ENCODE measurements at regions not wholly inside any gene's neighbourhood (a gene's known extent, or its start where the extent isn't known, plus 50 kb on each side); places are given as distances from the start of the nearest gene placed in this dataset.

DNA sequence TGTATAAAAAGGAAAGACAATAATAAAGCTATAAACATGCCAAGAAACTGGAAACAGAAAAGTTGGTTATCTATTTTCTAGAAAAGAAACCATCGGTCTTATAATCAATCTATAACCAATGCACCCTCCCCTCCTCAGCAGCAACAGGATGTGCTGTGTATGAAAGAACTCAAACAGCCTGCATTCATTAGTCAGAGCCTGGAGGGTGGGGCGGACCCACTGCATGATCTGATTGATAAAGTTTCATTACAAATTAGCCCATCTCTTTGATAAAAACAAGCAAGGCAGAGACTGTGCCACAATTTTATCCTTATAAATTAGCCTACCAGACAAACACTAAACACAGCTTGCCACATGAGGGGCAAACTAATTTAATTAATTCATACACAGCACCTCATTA lies 448.1 kb downstream of the BCAT1 start:
- DNase-seq: no peak

- DNase-seq: no peak
Measured at GRCh38 chr12:24500421-24500820, 448.5 kb downstream of the BCAT1 start.

GRCh38 chr12:24499151-24500146 lies 449.5 kb downstream of the BCAT1 start:
- no peak for DNase-seq

GRCh38 chr12:24496755-24497154 lies 452.1 kb downstream of the BCAT1 start:
- DNase-seq: no peak

DNA sequence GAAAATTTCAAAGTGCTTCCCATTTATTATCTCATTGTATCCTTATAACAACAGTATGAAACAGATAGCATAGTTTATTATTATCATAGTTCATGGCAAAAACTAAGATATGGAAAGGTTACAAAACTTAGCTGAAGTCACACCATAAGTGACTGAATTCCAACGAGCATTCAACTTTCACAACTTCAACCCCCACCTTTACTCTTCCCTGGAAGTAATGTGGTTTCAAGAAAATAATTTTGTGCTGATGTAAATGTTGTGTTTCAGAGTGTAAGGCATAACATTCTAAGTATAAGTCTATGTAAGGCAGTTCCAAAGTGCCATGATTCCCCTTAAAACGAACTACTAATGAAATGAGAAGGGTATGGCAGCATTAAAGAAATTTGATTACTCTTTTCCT lies 454.5 kb downstream of the BCAT1 start:
- DNase-seq: no peak

GRCh38 chr12:24491968-24492367 lies 456.9 kb downstream of the BCAT1 start:
- DNase-seq: no peak

DNA sequence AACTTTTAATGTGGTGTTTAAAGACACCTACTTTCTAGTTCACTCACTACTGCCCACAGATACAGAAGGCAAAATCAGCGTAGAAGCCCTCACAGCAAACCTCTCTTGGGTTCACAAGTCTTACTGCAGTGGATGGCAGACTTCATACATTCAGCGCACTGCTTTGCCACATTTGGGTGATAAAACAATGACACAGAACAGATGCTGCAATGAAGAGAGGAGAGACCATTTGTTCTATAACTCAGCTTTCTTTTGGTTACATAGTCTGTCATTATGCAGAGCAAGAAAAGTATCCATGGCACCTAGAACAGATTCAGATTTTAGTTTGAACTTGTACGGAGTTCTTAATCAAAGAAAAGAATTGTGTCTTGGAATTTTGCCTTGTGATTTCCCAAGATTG lies 459.0 kb downstream of the BCAT1 start:
- no peak for DNase-seq

GRCh38 chr12:24488906-24489619 lies 459.8 kb downstream of the BCAT1 start:
- no peak for DNase-seq

- no peak for DNase-seq
Measured at GRCh38 chr12:24488091-24488596, 460.8 kb downstream of the BCAT1 start.

DNA sequence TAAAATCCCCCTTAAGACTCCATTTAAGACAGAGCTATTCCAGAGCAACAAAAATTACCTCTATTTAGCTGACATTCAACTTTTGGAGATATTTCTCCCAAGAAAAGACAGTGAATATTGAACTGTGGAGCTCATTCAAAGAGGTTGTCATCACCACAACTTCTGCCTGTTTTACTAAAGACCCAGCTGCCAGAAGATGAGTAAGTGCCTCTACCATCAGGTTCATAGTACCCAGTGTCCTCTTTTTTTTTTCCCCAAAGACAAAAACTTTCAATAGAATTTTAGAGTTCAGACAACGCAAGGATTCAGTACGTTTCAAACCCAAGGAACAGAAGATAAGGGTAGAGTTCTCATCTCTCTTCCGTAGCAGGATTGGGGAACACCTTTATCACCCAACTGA lies 461.3 kb downstream of the BCAT1 start:
- DNase-seq: no peak

- no peak for DNase-seq
Measured at GRCh38 chr12:24483732-24484131, 465.2 kb downstream of the BCAT1 start.

DNA sequence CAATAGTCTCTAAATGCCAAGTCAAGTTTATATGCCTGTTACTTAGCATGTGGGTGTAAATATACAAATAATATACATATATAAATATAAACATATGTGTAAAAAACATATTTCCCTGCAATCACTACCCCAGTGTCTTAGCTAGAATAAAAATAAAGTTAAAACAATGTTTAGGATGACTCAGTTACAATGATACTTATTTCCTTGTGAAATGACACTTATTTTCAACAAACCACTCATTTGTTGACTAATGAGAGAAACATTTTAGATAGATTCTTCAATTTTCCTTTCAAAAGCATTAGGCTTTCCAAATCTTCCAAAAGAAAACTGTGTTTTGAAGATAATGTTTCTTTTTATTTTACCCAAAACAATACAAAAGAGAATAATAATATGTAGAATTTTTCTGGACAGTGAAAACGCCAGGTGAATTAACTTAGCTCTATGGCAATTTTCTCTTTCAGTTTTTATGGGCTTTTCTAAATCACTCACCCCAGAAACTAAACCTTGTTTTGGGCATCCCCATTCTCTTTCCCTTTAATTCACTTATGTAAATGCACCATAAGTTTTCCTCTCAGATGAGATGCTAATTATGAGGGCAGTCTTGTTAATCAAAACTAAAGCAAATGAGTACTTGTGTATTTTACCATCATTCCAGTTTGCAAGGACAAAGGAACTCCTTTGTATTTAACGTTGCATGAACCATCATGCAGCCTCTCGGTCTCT lies 465.9 kb downstream of the BCAT1 start:
- no peak for DNase-seq

GRCh38 chr12:24482044-24482443 lies 466.9 kb downstream of the BCAT1 start:
- no peak for DNase-seq

DNA sequence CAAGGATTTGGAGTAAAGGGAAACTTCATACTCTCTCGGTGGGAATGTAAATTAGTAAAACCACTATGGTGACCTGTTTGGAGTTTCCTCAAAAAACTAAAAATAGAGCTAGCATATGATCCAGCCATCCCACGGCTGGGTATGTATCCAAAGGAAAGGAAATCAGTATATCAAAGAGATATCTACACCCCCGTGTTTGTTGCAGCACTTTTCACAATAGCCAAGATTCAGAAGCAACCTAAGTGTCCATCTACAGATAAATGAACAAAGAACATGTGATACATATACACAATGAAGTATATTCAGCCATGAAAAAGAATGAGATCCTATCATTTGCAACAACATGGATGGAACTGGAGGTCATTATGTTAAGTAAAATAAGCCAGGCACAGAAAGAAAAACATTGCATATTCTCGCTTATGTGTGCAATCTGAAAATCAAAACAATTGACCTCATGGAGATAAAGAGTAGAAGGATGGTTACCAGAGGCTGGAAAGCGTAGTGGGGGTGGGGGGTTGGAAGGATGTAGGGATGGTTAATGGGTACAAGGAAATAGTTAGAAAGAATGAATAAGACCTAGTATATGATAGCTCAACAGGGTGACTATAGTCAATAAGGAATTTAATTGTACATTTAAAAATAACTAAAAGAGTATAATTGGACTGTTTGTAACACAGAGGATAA lies 468.0 kb downstream of the BCAT1 start:
- DNase-seq: no peak

DNA sequence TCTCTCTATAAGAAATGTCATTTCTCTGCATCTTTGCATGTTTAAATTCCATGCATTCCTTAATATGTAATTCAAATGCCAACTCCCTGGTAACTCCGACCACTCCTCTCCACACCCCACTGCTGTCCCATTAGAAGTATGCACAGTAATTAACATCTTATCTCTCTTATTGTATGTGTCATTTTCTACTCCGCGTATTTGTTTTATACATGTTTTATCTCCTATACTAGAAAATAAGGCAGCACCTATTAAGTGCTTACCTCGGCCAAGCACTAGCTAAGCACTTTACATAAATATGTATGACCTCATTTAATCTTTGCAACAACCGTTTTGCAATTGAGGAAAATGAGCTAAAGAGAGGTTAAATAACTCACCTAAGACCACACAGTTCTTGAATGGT lies 469.8 kb downstream of the BCAT1 start:
- DNase-seq: no peak

DNA sequence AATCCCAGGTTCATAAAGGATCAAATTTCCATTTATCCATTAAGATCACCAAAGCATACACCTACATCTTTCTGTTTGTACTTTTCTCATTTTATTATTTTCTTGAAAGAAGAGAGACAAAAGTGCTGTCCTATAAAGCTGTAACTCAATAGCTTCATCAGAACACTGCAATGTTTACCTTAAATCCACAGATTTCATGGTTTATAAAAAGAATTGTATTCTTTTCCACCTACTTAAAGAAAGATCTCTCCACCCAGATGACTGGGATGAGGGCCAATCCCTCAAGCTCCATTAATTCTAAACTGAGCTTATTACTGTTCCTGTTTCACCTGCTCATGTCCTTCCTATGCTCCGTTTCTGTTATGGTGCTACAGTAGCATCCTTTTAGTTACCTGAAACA lies 470.6 kb downstream of the BCAT1 start:
- no peak for DNase-seq

GRCh38 chr12:24476310-24476709 lies 472.6 kb downstream of the BCAT1 start:
- DNase-seq: no peak

- DNase-seq: no peak
Measured at GRCh38 chr12:24475337-24475736, 473.6 kb downstream of the BCAT1 start.

DNA sequence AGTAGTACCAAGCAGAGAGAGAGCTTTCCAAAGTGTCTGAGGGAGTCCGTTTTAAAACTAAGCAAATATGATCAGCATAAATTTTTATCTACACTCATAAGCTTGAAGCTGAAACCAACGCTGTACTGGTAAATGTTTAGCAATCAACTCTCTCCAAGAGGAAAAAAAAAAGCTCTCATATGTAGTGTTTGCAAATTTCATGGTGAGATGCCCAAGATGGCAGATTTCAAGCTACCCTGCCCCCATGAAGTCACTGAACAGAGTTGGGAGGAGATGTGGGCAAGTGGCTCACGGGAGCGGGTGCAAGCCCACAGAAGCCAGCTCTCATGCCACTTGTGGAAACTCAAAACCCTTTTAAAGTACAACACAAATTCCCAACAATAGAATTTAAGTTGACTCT lies 475.8 kb downstream of the BCAT1 start:
- no peak for DNase-seq

- no peak for DNase-seq
Measured at GRCh38 chr12:24470050-24470449, 478.9 kb downstream of the BCAT1 start.

DNA sequence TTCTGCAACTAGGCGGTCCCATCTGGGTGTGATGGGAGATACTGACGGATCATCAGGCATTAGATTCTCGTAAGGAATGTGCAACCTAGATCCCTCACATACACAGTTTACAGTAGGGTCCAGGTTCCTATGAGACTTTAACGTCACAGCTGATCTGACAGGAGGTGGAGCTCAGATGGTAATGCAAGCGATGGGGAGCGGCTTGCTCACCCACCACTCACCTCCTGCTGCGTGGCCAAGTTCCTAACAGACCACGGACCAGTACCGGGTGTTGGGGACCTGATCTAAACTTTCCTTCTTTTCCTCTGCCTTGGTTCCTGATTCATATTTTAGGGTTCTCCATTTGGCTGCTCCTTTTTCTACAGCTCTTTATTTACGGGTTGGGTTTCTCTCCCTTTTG lies 479.8 kb downstream of the BCAT1 start:
- DNase-seq: no peak

- DNase-seq: no peak
Measured at GRCh38 chr12:24467226-24467625, 481.7 kb downstream of the BCAT1 start.

DNA sequence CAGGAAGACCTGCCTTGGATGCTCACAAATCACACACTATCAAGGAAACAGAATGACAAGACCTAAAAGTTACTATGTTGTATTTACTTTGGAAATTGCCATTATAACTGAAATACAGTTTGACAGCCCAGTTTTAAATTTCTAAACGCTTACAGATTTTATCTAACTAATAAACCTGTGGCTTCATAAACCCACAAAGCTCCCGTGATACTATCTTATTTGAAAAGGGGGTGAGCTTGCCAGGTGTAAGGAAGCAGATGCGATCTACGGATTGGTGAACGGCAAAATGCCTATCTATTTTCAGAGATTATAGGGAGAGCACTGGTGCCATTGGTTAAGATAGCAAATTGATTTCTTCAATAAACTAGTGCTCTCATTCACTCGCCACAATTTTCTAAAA lies 485.5 kb downstream of the BCAT1 start:
- no peak for DNase-seq
